A673 (cell line): ENCODE measurements at regions not wholly inside any gene's neighbourhood (a gene's known extent, or its start where the extent isn't known, plus 50 kb on each side); places are given as distances from the start of the nearest gene placed in this dataset.

ENCODE experiments used
- BruUV-seq: library from RNA; stranded (reverse); fragments of 400-500 nt; replicated peaks from 2 replicates; lab custom pipeline; 2021; lab: Mats Ljungman, UMichigan
- CTCF ChIA-PET: fragments of 300-600 bp; sonication (Branson Sonifier 250); formaldehyde crosslinking; loops from one replicate; lab custom pipeline; 2022; ENCODE audit warnings: antibody characterized with exemption; lab: Charles Lee
- POLR2A ChIA-PET: fragments of 300-600 bp; sonication (Branson Sonifier 250); formaldehyde crosslinking; loops from one replicate; lab custom pipeline; 2022; ENCODE audit warnings: antibody characterized with exemption; ENCODE audit not compliant: low non-redundant PET; lab: Charles Lee
- DNase-seq: peaks from one replicate; pipeline ENCODE4 v3.0.0-alpha.2; 2015; ENCODE audit warnings: low spot score
- H3K27ac ChIP-seq: fragments of 200-600 bp; sonication (generic); 2 replicates; pipeline ENCODE4 v1.5.1; 2016; ENCODE audit warnings: mixed run types, low read depth, mild to moderate bottlenecking, mixed read lengths, antibody characterized with exemption, low read length; ENCODE audit not compliant: poor library complexity, severe bottlenecking
- H3K27me3 ChIP-seq: fragments of 200-600 bp; sonication (generic); replicated peaks from 2 replicates; pipeline ENCODE4 v1.6.1; 2017; ENCODE audit warnings: mixed run types, low read depth, mild to moderate bottlenecking, mixed read lengths, antibody characterized with exemption, low read length; ENCODE audit not compliant: insufficient read depth, poor library complexity
- H3K36me3 ChIP-seq: fragments of 200-600 bp; sonication (generic); 2 replicates; pipeline ENCODE4 v1.6.1; 2016; ENCODE audit warnings: mixed run types, mild to moderate bottlenecking, mixed read lengths, antibody characterized with exemption, low read length; ENCODE audit not compliant: insufficient read depth, poor library complexity, severe bottlenecking
- H3K4me1 ChIP-seq: fragments of 200-600 bp; sonication (generic); 2 replicates; pipeline ENCODE4 v1.6.1; 2017; ENCODE audit warnings: mixed run types, mild to moderate bottlenecking, mixed read lengths, antibody characterized with exemption, low read length; ENCODE audit not compliant: insufficient read depth, poor library complexity, severe bottlenecking
- H3K4me3 ChIP-seq: fragments of 200-600 bp; sonication (generic); 2 replicates; pipeline ENCODE4 v1.5.1; 2016; ENCODE audit warnings: low read depth, mixed run types, mild to moderate bottlenecking, mixed read lengths, low read length; ENCODE audit not compliant: poor library complexity, severe bottlenecking
- H3K9me3 ChIP-seq: fragments of 200-600 bp; sonication (generic); 2 replicates; pipeline ENCODE4 v1.6.1; 2016; ENCODE audit warnings: mixed run types, low read depth, mild to moderate bottlenecking, mixed read lengths, antibody characterized with exemption, low read length; ENCODE audit not compliant: poor library complexity, severe bottlenecking
- CTCF ChIP-seq: fragments of 300-800, 200-600 bp; sonication (generic); conservative IDR thresholded peaks from 2 replicates; pipeline ENCODE4 v1.5.1; 2017; ENCODE audit warnings: low read depth, mild to moderate bottlenecking, antibody characterized with exemption, low read length, moderate library complexity, mixed read lengths
- EZH2 ChIP-seq: fragments of 200-600 bp; sonication (generic); IDR thresholded peaks from 2 replicates; pipeline ENCODE4 v1.6.1; 2017; ENCODE audit warnings: borderline replicate concordance, low read depth, mild to moderate bottlenecking, mixed read lengths, antibody characterized with exemption, low read length; ENCODE audit not compliant: poor library complexity, severe bottlenecking
- intact Hi-C: fragments of 100-400 bp; cut with micrococcal nuclease; formaldehyde crosslinking; loops from one replicate; pipeline ENCODE4 v1.10.0; 2022; ENCODE audit not compliant: unreplicated experiment

- CTCF ChIA-PET, result no interaction called here
These were observed 323.1 kb downstream of the CENPW start for GRCh38 chr6:126662966-126663365.

GRCh38 chr6:126664271-126664670 is 324.4 kb downstream of the CENPW start:
- Histone ChIP-seq H3K27ac (no peak overlapping the region), H3K9me3 (no peaks in the 10 kb centered on the region), H3K36me3 (no peaks in the 10 kb centered on the region), H3K27me3 (no peaks in the 10 kb centered on the region), H3K4me1 (no peaks in the 10 kb centered on the region), H3K4me3 (no peak overlapping the region)
- no peak for DNase-seq
- ChIA-PET CTCF (no interaction called here), POLR2A (no interaction called here)
- no peak for TF ChIP-seq CTCF
- no peak for TF ChIP-seq EZH2
- intact Hi-C loops, result no loop called here
- BruUV-seq, result no TSS peak

More at GRCh38 chr6:126662966-126663365, 323.1 kb downstream of the CENPW start:
- Histone ChIP-seq H3K4me3 (no peak overlapping the region), H3K27me3 (no peaks in the 10 kb centered on the region), H3K27ac (no peak overlapping the region), H3K4me1 (no peaks in the 10 kb centered on the region), H3K36me3 (no peaks in the 10 kb centered on the region), H3K9me3 (no peaks in the 10 kb centered on the region)
- no peak for DNase-seq
- intact Hi-C loops, result no loop called here
- POLR2A ChIA-PET, result no interaction called here
- TF ChIP-seq CTCF (no peak), EZH2 (no peak)
- BruUV-seq, result no TSS peak

- intact Hi-C loops, result no loop called here
- no peak overlapping the region for H3K27ac ChIP-seq
- peaks cover 7% of the 10 kb centered on the region for H3K9me3 ChIP-seq
- no peaks in the 10 kb centered on the region for H3K27me3 ChIP-seq
- POLR2A ChIA-PET, result no interaction called here
- no peak overlapping the region for H3K4me3 ChIP-seq
- H3K36me3 ChIP-seq, result no peaks in the 10 kb centered on the region
- DNase-seq, result no peak
- CTCF ChIA-PET, result no interaction called here
- H3K4me1 ChIP-seq, result no peaks in the 10 kb centered on the region
- BruUV-seq, result no TSS peak
- TF ChIP-seq EZH2 (no peak), CTCF (no peak)
These were observed 325.6 kb downstream of the CENPW start for GRCh38 chr6:126665551-126665950.
